Esophagus squamous epithelium (tissue), 4 donors: ENCODE measurements at regions not wholly inside any gene's neighbourhood (a gene's known extent, or its start where the extent isn't known, plus 50 kb on each side); places are given as distances from the start of the nearest gene placed in this dataset.

Source experiments
- CTCF ChIP-seq, 6 experiments: fragments of 450-650 bp in 4 of 6; fragments of 200-600 bp in 2 of 6; sonication (generic) in 2 of 6; IDR thresholded peaks; one replicate each; pipeline ENCODE4 v1.5.1; 2016 to 2019; ENCODE audit warnings: antibody characterized with exemption in 6 of 6, mild to moderate bottlenecking in 4 of 6, moderate library complexity in 4 of 6
- POLR2A ChIP-seq, 4 donors: fragments of 450-650 bp; IDR thresholded peaks; one replicate each; pipeline ENCODE4 v1.6.1; 2017; ENCODE audit warnings: antibody characterized with exemption in 4 of 4, mild to moderate bottlenecking in 4 of 4, moderate library complexity in 3 of 4

GRCh38 chr2:224143526-224143925 lies 104.4 kb upstream of the SERPINE2 start:
- TF ChIP-seq CTCF (IDR thresholded peaks at IDR 0.05) (no peak), POLR2A (IDR thresholded peaks at IDR 0.05) (no peak)
